K562 (cell line): ENCODE measurements at regions not wholly inside any gene's neighbourhood (a gene's known extent, or its start where the extent isn't known, plus 50 kb on each side); places are given as distances from the start of the nearest gene placed in this dataset.

Source experiments
- CBFB ChIP-seq: sonication (generic); formaldehyde crosslinking; IDR thresholded peaks from 2 replicates; pipeline ENCODE4 v1.4.0; 2020; ENCODE audit warnings: mild to moderate bottlenecking, missing genetic modification reagents
- FOXJ3 ChIP-seq: sonication (generic); formaldehyde crosslinking; IDR thresholded peaks from 2 replicates; pipeline ENCODE4 v1.4.0; 2020; ENCODE audit warnings: mild to moderate bottlenecking, missing genetic modification reagents
- KAT8 ChIP-seq: fragments of 450-650 bp; IDR thresholded peaks from 2 replicates; pipeline ENCODE4 v1.6.1; 2016; ENCODE audit warnings: low read depth, mild to moderate bottlenecking
- MCM2 ChIP-seq: fragments of 450-650 bp; IDR thresholded peaks from 2 replicates; pipeline ENCODE4 v1.6.1; 2017; ENCODE audit warnings: low read depth, mild to moderate bottlenecking
- NBN ChIP-seq: fragments of 450-650 bp; IDR thresholded peaks from 2 replicates; pipeline ENCODE4 v1.6.1; 2016; ENCODE audit warnings: low read depth, mild to moderate bottlenecking
- NONO ChIP-seq, 2 experiments: fragments of 200-400 bp in 1 of 2; fragments of 450-650 bp in 1 of 2; formaldehyde crosslinking in 1 of 2; IDR thresholded peaks; 2 replicates each; pipeline ENCODE4 v1.6.1; 2017; ENCODE audit warnings: low read depth in 2 of 2, mild to moderate bottlenecking in 2 of 2, moderate library complexity in 2 of 2, low read length in 1 of 2
- PHF20 ChIP-seq: fragments of 450-650 bp; IDR thresholded peaks from 2 replicates; pipeline ENCODE4 v1.6.1; 2018; ENCODE audit not compliant: partially characterized antibody
- PTTG1 ChIP-seq: fragments of 450-650 bp; IDR thresholded peaks from 2 replicates; pipeline ENCODE4 v1.6.1; 2016; ENCODE audit warnings: low read depth, mild to moderate bottlenecking, missing genetic modification characterization, missing compliant biosample characterization
- RBM14 ChIP-seq: fragments of 200-400 bp; formaldehyde crosslinking; IDR thresholded peaks from 2 replicates; pipeline ENCODE4 v1.6.1; 2018; ENCODE audit warnings: low read depth, mild to moderate bottlenecking, low read length, moderate library complexity, borderline replicate concordance; ENCODE audit not compliant: insufficient read depth
- SMAD1 ChIP-seq: fragments of 150-350 bp; IDR thresholded peaks from 2 replicates; pipeline ENCODE4 v1.6.1; 2014; ENCODE audit warnings: low read length, low read depth; ENCODE audit not compliant: partially characterized antibody
- XRCC5 ChIP-seq: fragments of 200-400 bp; formaldehyde crosslinking; IDR thresholded peaks from 2 replicates; pipeline ENCODE4 v1.6.1; 2017; ENCODE audit warnings: low read depth, mild to moderate bottlenecking, low read length
- ZNF140 ChIP-seq: fragments of 250-450 bp; sonication (Bioruptor Pico); IDR thresholded peaks from 2 replicates; pipeline ENCODE4 v1.8.0; 2021; ENCODE audit warnings: moderate library complexity, mild to moderate bottlenecking, inconsistent platforms
- TF ChIP-seq, protein P1 (sequence below): sonication (generic); formaldehyde crosslinking; IDR thresholded peaks from 2 replicates; pipeline ENCODE4 v1.8.1; 2023; ENCODE audit warnings: mild to moderate bottlenecking, missing genetic modification reagents
- TF ChIP-seq, protein P2 (sequence below), 2 experiments: fragments of 450-650 bp in 1 of 2; IDR thresholded peaks; 2 replicates each; pipeline ENCODE4 v1.6.1; 2011 to 2017; ENCODE audit warnings: low read depth in 2 of 2, antibody characterized with exemption in 1 of 2, borderline replicate concordance in 1 of 2, low read length in 1 of 2, mild to moderate bottlenecking in 1 of 2, mixed read lengths in 1 of 2; ENCODE audit not compliant: control insufficient read depth in 1 of 2
- TF ChIP-seq, protein P3 (sequence below): fragments of 450-650 bp; IDR thresholded peaks from 2 replicates; pipeline ENCODE4 v1.6.1; 2014; ENCODE audit warnings: low read depth, mild to moderate bottlenecking, moderate library complexity, borderline replicate concordance
- TF ChIP-seq, protein P4 (sequence below): fragments of 450-650 bp; IDR thresholded peaks from 2 replicates; pipeline ENCODE4 v1.6.1; 2017; ENCODE audit warnings: mild to moderate bottlenecking, moderate library complexity

DNA sequence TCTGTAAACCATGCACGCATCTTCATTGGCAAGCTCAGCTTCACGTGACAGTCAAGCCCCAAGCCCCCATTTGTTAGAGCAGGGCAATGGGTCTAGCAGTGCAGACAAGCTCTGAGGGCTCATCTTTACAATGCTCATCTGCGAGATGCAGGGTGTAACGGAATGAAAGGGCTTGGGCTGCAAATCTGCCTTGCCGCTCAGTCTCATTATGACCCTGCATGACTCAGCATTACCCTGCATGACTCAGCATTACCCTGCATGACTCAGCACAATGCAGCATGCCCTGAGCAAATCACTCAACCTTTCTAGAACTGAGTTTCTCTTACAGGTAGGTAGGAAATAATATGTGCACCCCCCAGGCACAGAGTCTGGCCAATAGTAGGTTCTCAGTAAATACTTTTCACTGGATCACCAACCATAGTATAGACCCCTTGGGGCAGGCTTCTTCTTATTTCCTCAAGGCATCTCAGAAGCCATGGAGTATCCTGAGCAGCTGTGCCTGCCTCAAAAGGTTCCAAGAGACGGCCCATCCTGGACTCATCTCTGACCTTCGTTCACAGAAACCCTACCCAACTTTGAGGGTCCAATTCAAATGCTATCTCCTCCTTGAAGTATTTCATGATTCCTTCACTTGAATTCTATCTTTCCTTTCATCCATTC is 391.3 kb upstream of the CDH5 start (continued):
- TF ChIP-seq, protein P1, sequence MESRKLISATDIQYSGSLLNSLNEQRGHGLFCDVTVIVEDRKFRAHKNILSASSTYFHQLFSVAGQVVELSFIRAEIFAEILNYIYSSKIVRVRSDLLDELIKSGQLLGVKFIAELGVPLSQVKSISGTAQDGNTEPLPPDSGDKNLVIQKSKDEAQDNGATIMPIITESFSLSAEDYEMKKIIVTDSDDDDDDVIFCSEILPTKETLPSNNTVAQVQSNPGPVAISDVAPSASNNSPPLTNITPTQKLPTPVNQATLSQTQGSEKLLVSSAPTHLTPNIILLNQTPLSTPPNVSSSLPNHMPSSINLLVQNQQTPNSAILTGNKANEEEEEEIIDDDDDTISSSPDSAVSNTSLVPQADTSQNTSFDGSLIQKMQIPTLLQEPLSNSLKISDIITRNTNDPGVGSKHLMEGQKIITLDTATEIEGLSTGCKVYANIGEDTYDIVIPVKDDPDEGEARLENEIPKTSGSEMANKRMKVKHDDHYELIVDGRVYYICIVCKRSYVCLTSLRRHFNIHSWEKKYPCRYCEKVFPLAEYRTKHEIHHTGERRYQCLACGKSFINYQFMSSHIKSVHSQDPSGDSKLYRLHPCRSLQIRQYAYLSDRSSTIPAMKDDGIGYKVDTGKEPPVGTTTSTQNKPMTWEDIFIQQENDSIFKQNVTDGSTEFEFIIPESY (CRISPR knock-in tag), result no peak
- TF ChIP-seq, protein P2, sequence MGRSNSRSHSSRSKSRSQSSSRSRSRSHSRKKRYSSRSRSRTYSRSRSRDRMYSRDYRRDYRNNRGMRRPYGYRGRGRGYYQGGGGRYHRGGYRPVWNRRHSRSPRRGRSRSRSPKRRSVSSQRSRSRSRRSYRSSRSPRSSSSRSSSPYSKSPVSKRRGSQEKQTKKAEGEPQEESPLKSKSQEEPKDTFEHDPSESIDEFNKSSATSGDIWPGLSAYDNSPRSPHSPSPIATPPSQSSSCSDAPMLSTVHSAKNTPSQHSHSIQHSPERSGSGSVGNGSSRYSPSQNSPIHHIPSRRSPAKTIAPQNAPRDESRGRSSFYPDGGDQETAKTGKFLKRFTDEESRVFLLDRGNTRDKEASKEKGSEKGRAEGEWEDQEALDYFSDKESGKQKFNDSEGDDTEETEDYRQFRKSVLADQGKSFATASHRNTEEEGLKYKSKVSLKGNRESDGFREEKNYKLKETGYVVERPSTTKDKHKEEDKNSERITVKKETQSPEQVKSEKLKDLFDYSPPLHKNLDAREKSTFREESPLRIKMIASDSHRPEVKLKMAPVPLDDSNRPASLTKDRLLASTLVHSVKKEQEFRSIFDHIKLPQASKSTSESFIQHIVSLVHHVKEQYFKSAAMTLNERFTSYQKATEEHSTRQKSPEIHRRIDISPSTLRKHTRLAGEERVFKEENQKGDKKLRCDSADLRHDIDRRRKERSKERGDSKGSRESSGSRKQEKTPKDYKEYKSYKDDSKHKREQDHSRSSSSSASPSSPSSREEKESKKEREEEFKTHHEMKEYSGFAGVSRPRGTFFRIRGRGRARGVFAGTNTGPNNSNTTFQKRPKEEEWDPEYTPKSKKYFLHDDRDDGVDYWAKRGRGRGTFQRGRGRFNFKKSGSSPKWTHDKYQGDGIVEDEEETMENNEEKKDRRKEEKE (IDR thresholded peaks at IDR 0.05; ENCODE audit: borderline replicate concordance in 1 of 2, control insufficient read depth in 1 of 2, low read depth in 2 of 2, low read length in 1 of 2), result no peak
- TF ChIP-seq KAT8 (no peak), MCM2 (no peak), CBFB (CRISPR knock-in tag) (no peak), NBN (no peak), PTTG1 (tag) (no peak), SMAD1 (no peak), XRCC5 (no peak), ZNF140 (CRISPR knock-in tag) (no peak), RBM14 (no peak), PHF20 (no peak), NONO (IDR thresholded peaks at IDR 0.05; ENCODE audit: low read depth in 2 of 2, low read length in 1 of 2) (no peak), FOXJ3 (no peak)
- TF ChIP-seq, protein P3, sequence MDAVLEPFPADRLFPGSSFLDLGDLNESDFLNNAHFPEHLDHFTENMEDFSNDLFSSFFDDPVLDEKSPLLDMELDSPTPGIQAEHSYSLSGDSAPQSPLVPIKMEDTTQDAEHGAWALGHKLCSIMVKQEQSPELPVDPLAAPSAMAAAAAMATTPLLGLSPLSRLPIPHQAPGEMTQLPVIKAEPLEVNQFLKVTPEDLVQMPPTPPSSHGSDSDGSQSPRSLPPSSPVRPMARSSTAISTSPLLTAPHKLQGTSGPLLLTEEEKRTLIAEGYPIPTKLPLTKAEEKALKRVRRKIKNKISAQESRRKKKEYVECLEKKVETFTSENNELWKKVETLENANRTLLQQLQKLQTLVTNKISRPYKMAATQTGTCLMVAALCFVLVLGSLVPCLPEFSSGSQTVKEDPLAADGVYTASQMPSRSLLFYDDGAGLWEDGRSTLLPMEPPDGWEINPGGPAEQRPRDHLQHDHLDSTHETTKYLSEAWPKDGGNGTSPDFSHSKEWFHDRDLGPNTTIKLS, result peak; percentile 20; the same call in 1 of the 2 replicates
- TF ChIP-seq, protein P4, sequence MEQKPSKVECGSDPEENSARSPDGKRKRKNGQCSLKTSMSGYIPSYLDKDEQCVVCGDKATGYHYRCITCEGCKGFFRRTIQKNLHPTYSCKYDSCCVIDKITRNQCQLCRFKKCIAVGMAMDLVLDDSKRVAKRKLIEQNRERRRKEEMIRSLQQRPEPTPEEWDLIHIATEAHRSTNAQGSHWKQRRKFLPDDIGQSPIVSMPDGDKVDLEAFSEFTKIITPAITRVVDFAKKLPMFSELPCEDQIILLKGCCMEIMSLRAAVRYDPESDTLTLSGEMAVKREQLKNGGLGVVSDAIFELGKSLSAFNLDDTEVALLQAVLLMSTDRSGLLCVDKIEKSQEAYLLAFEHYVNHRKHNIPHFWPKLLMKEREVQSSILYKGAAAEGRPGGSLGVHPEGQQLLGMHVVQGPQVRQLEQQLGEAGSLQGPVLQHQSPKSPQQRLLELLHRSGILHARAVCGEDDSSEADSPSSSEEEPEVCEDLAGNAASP, result no peak
